GM23338 (cell line): ENCODE measurements at regions not wholly inside any gene's neighbourhood (a gene's known extent, or its start where the extent isn't known, plus 50 kb on each side); places are given as distances from the start of the nearest gene placed in this dataset.

Source experiments
- CREB1 ChIP-seq: fragments of 250-450 bp; sonication (Bioruptor Pico); IDR thresholded peaks from 2 replicates; pipeline ENCODE4 v1.5.0; 2020; ENCODE audit warnings: low read depth, mild to moderate bottlenecking, moderate library complexity
- CTCF ChIP-seq, 2 experiments: fragments of 200-600 bp in 1 of 2; sonication (generic) in 1 of 2; conservative IDR thresholded peaks; 2 replicates each; pipeline versions ENCODE4 v1.5.1 to v1.6.1; 2016 to 2017; ENCODE audit warnings: antibody characterized with exemption in 2 of 2, low read depth in 2 of 2, mild to moderate bottlenecking in 2 of 2, moderate library complexity in 1 of 2
- ETS1 ChIP-seq: IDR thresholded peaks from 2 replicates; pipeline ENCODE4 v1.6.1; 2016; ENCODE audit warnings: antibody characterized with exemption
- EZH2 ChIP-seq: fragments of 200-600 bp; sonication (generic); IDR thresholded peaks from one replicate; pipeline ENCODE4 v1.8.0; 2017; ENCODE audit warnings: antibody characterized with exemption, mild to moderate bottlenecking, low read depth; ENCODE audit not compliant: unreplicated experiment
- EZH2phosphoT487 ChIP-seq: fragments of 200-600 bp; sonication (generic); IDR thresholded peaks from one replicate; pipeline ENCODE4 v1.8.1; 2018; ENCODE audit warnings: antibody characterized with exemption; ENCODE audit not compliant: unreplicated experiment
- NANOG ChIP-seq: IDR thresholded peaks from 2 replicates; pipeline ENCODE4 v1.6.1; 2016; ENCODE audit warnings: antibody characterized with exemption, borderline replicate concordance
- POLR2AphosphoS5 ChIP-seq: IDR thresholded peaks from 2 replicates; pipeline ENCODE4 v1.6.1; 2016; ENCODE audit warnings: antibody characterized with exemption, low read depth
- REST ChIP-seq: IDR thresholded peaks from one replicate; pipeline ENCODE4 v1.6.1; 2018; ENCODE audit warnings: antibody characterized with exemption; ENCODE audit not compliant: unreplicated experiment

GRCh38 chr6:137769797-137770362 lies 97.2 kb upstream of the TNFAIP3 start:
- TF ChIP-seq NANOG: no peak
- no peak for TF ChIP-seq EZH2
- no peak for TF ChIP-seq REST
- TF ChIP-seq CTCF (conservative IDR thresholded peaks at IDR 0.05; ENCODE audit: low read depth in 2 of 2): no peak
- TF ChIP-seq CREB1 (CRISPR knock-in tag): no peak
- TF ChIP-seq POLR2AphosphoS5: no peak
- no peak for TF ChIP-seq EZH2phosphoT487
- TF ChIP-seq ETS1: no peak
